Muscle layer of duodenum (tissue), 2 donors: ENCODE measurements at regions not wholly inside any gene's neighbourhood (a gene's known extent, or its start where the extent isn't known, plus 50 kb on each side); places are given as distances from the start of the nearest gene placed in this dataset.

Experiments used
- H3K27ac ChIP-seq: one replicate; pipeline ENCODE4 v1.7.0; 2013; ENCODE audit warnings: mild to moderate bottlenecking, low read length
- H3K27me3 ChIP-seq: one replicate; pipeline ENCODE4 v1.7.0; 2013; ENCODE audit warnings: low read depth, mild to moderate bottlenecking, control low read depth, low read length
- H3K36me3 ChIP-seq, 2 donors: one replicate each; pipeline ENCODE4 v1.7.0; 2013; ENCODE audit warnings: low read length in 2 of 2, control low read depth in 1 of 2, mild to moderate bottlenecking in 1 of 2; ENCODE audit not compliant: insufficient read depth in 2 of 2, control insufficient read depth in 1 of 2
- H3K4me1 ChIP-seq, 2 donors: one replicate each; pipeline ENCODE4 v1.7.0; 2013; ENCODE audit warnings: low read length in 2 of 2, mild to moderate bottlenecking in 2 of 2, control low read depth in 1 of 2, moderate library complexity in 1 of 2; ENCODE audit not compliant: insufficient read depth in 2 of 2, control insufficient read depth in 1 of 2
- H3K4me3 ChIP-seq, 2 donors: one replicate each; pipeline ENCODE4 v1.7.0; 2013; ENCODE audit warnings: low read length in 2 of 2, low read depth in 1 of 2, mild to moderate bottlenecking in 1 of 2
- H3K9me3 ChIP-seq, 2 donors: one replicate each; pipeline ENCODE4 v1.7.0; 2013; ENCODE audit warnings: low read length in 2 of 2, control low read depth in 1 of 2, mild to moderate bottlenecking in 1 of 2; ENCODE audit not compliant: control insufficient read depth in 1 of 2
- donor health status: healthy.

GRCh38 chr6:156016186-156016976 lies 560.7 kb upstream of the NOX3 start:
- no peaks in the 10 kb centered on the region for H3K9me3 ChIP-seq
- no peak overlapping the region for H3K4me3 ChIP-seq
- H3K4me1 ChIP-seq, result peaks cover 0 to 10% of the 10 kb centered on the region in 2 donors
- no peak overlapping the region for H3K27ac ChIP-seq
- H3K27me3 ChIP-seq, result no peaks in the 10 kb centered on the region
- H3K36me3 ChIP-seq, result no peaks in the 10 kb centered on the region

- Histone ChIP-seq H3K36me3 (no peaks in the 10 kb centered on the region), H3K27me3 (no peaks in the 10 kb centered on the region), H3K4me1 (peaks cover 0 to 7% of the 10 kb centered on the region in 2 donors), H3K9me3 (no peaks in the 10 kb centered on the region), H3K4me3 (no peak overlapping the region), H3K27ac (no peak overlapping the region)
Measured at GRCh38 chr6:156013155-156013554, 557.5 kb upstream of the NOX3 start.

- Histone ChIP-seq H3K9me3 (no peaks in the 10 kb centered on the region), H3K4me3 (no peak overlapping the region), H3K27me3 (no peaks in the 10 kb centered on the region), H3K4me1 (peaks cover 0 to 6% of the 10 kb centered on the region in 2 donors), H3K36me3 (no peaks in the 10 kb centered on the region), H3K27ac (no peak overlapping the region)
Measured at GRCh38 chr6:156009656-156010055, 554.0 kb upstream of the NOX3 start.

- H3K36me3 ChIP-seq, result no peaks in the 10 kb centered on the region
- H3K9me3 ChIP-seq, result no peaks in the 10 kb centered on the region
- no peak overlapping the region for H3K4me3 ChIP-seq
- H3K27me3 ChIP-seq, result no peaks in the 10 kb centered on the region
- H3K27ac ChIP-seq, result no peak overlapping the region
- no peaks in the 10 kb centered on the region for H3K4me1 ChIP-seq
Measured at GRCh38 chr6:156004796-156005195, 549.2 kb upstream of the NOX3 start.

GRCh38 chr6:155996151-155996550 lies 540.5 kb upstream of the NOX3 start:
- no peaks in the 10 kb centered on the region for H3K4me1 ChIP-seq
- no peaks in the 10 kb centered on the region for H3K27me3 ChIP-seq
- no peak overlapping the region for H3K27ac ChIP-seq
- H3K9me3 ChIP-seq, result no peaks in the 10 kb centered on the region
- no peak overlapping the region for H3K4me3 ChIP-seq
- no peaks in the 10 kb centered on the region for H3K36me3 ChIP-seq

GRCh38 chr6:155995281-155995680 lies 539.6 kb upstream of the NOX3 start:
- Histone ChIP-seq H3K4me3 (no peak overlapping the region), H3K27ac (no peak overlapping the region), H3K27me3 (no peaks in the 10 kb centered on the region), H3K36me3 (no peaks in the 10 kb centered on the region), H3K9me3 (no peaks in the 10 kb centered on the region), H3K4me1 (no peaks in the 10 kb centered on the region)

- H3K27ac ChIP-seq, result no peak overlapping the region
- no peaks in the 10 kb centered on the region for H3K4me1 ChIP-seq
- no peaks in the 10 kb centered on the region for H3K36me3 ChIP-seq
- no peaks in the 10 kb centered on the region for H3K9me3 ChIP-seq
- no peak overlapping the region for H3K4me3 ChIP-seq
- no peaks in the 10 kb centered on the region for H3K27me3 ChIP-seq
Measured at GRCh38 chr6:155994086-155994485, 538.4 kb upstream of the NOX3 start.

GRCh38 chr6:155993240-155993639 lies 537.6 kb upstream of the NOX3 start:
- Histone ChIP-seq H3K4me1 (no peaks in the 10 kb centered on the region), H3K27me3 (no peaks in the 10 kb centered on the region), H3K27ac (no peak overlapping the region), H3K9me3 (no peaks in the 10 kb centered on the region), H3K36me3 (no peaks in the 10 kb centered on the region), H3K4me3 (no peak overlapping the region)

GRCh38 chr6:155985660-155986138 lies 530.1 kb upstream of the NOX3 start:
- Histone ChIP-seq H3K9me3 (no peaks in the 10 kb centered on the region), H3K36me3 (no peaks in the 10 kb centered on the region), H3K27ac (no peak overlapping the region), H3K4me3 (no peak overlapping the region), H3K27me3 (no peaks in the 10 kb centered on the region), H3K4me1 (peaks cover 0 to 10% of the 10 kb centered on the region in 2 donors)

- no peaks in the 10 kb centered on the region for H3K9me3 ChIP-seq
- H3K4me1 ChIP-seq, result peaks cover 0 to 7% of the 10 kb centered on the region in 2 donors
- no peaks in the 10 kb centered on the region for H3K27me3 ChIP-seq
- no peak overlapping the region for H3K27ac ChIP-seq
- H3K4me3 ChIP-seq, result no peak overlapping the region
- no peaks in the 10 kb centered on the region for H3K36me3 ChIP-seq
Measured at GRCh38 chr6:155980768-155981079, 525.1 kb upstream of the NOX3 start.

- Histone ChIP-seq H3K9me3 (no peaks in the 10 kb centered on the region), H3K36me3 (no peaks in the 10 kb centered on the region), H3K4me1 (peaks cover 0 to 5% of the 10 kb centered on the region in 2 donors), H3K27me3 (no peaks in the 10 kb centered on the region), H3K4me3 (no peak overlapping the region), H3K27ac (no peak overlapping the region)
Measured at GRCh38 chr6:155980014-155980767, 524.6 kb upstream of the NOX3 start.
